NCI-H2029 treated with DMSO at 0.1 percent for 48 hours (cell line): ENCODE measurements at regions not wholly inside any gene's neighbourhood (a gene's known extent, or its start where the extent isn't known, plus 50 kb on each side); places are given as distances from the start of the nearest gene placed in this dataset.
"Not testable (repeated sequence)": the region's sequence is repeated elsewhere in the genome, so short reads cannot be mapped to it uniquely, and the experiment has no call there.

ENCODE experiments used
- DNase-seq: peaks from one replicate; lab custom pipeline; 2025; lab: John Stamatoyannopoulos, UW

DNA sequence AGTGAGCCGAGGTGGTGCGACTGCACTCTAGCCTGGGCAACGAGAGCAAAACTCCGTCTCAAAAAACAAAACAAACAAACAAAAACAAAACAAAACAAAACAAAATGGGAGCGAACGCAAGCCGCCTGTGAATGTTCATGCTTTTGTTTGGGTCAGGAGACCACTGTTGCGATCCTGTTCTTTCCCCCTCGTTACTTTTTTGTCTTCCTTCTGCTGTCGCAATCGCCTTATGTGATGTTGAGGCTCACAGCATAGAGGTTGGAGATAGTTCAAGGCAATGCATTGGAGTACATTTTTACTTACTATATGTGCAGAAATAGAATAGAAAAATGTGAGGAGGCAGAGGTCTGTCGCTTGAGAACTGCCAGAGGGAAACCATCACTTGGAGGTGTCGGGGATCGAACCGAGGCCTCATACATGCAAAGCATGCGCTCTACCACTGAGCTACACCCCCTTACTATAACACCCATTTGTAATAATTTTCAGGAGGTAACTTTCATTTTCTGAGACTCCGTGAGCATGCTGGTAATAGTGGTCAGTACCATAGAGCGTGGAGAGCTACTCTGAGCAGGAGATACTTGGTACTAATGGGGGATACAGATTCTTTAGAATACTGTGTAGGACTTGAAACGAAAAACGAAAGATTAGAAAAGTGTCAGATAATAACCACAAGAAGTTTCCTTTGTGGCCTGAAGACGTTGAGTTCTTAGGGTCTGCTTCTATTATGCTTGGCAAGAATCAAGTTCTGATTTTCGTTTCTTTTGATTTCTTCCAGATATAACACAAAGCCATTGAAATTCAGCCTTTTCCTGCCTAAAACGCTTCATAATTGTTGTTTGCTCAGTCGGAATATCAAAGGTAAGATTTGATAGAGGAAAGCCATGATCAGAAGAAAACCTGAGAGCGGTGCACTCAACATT is 121.1 kb downstream of the TRIM27 start:
- no peak for DNase-seq

DNA sequence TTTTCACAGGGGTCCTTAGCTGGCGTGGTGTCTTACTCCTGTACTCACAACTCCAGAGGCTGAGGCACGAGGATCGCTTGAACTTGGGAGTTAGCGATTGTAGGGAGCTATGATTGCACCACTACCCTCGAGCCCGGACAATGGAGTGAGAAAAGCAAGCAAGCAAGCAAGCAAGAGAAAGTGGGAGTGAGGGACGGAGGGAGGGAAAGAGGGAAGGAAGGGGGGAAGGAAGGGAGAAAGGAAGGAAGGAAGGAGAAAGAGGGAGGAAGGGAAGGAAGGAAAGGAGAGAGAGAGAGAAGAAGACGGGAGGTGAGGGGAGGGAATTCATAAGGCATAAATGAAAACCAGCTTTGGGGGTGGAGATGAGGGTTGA is 120.5 kb downstream of the TRIM27 start:
- no peak for DNase-seq

DNA sequence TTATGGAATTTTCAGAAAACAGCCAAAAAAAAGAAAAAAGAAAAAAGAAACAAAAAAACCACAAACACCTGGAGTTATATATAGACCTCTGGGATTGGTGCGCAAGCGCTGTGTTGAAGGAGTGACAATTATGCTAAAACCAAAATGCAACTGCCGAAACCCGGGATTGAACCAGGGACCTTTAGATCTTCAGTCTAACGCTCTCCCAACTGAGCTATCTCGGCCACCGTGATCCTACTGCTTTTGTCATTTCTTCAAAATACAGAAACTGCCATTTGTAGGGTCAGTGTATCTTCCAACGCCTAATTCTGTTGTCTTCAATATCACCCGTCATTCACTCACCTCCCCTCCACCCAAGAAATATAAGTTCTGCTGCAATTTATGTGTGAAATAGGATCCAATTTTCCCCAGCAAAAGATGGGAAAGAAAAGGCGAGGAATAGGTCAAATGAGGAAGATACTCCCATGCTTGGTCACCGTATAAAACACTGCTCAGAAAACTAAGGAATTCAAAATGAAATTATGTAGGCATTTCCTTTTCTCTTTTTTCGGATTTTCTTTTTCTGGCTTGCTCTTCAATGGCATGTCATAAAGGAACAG is 116.0 kb downstream of the TRIM27 start:
- DNase-seq = no peak

DNA sequence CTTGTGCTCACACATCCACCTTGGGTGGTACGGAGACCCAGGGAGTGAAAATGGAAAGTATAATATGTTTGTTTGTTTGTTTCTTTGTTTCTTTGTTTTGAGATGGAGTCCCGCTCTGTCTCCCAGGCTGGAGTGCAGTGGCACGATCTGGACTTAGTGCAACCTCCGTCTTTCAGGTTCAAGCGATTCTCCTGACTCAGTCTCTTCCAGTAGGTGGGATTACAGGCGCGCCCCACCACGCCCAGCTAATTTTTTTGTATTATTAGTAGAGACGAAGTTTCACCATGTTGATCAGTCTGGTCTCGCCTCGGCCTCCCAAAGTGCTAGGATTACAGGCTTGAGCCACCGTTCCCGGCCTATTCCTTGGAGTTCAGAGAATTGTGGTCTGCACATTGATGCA is 115.4 kb downstream of the TRIM27 start:
- DNase-seq = no peak

DNA sequence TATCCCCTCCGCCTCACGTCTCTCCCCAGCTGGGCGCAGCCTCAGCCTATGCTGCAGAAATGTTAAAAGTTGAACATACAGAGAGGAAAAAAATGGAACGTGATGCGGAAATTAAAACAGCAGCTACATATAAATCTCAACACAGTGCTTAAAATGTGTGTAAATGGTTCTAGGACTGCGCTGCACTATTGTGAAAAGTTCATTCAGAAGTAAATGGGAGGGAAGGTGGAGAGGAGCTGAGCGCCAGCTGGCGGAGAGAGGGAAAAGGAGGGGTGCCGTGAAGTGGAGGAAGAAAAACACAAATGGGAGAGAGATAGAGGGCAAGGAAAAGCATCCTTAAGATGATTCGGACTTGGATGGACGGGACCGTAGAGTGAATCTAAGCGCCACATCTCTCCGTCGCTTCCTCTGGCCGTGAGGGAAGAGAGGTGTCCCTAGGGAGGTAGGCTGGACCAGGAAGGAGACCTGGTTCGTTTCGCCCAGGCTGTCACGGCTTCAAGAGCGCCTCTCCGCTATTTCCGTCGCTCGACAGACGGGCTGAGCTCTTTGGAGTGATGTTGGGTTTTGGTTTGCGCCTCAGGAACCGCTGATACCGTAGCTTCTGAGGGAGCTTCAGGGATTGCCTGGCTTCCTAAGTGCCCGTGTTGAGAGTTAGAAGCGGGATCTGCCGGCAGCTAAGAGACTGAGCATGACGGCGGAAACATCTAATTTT is 113.7 kb downstream of the TRIM27 start:
- no peak for DNase-seq

DNA sequence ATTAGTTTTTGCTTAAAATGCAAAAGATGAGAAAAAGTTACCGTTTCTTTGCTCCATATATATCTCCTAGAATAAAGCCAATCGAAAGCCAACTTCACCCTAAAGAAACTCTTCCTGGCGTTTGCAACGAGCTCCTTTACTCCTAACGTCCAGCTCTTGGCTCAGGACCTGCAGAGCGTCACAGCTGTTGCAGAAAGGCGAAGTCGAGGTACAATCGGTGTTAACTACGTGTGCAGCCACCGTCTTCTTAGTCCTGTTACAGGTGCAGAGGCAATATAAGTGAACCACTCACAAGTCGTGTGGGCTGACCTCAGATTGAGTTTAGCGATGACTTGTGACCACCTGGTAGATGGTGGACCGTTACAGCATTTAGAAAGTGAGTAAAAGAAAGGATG is 113.1 kb downstream of the TRIM27 start:
- no peak for DNase-seq

DNA sequence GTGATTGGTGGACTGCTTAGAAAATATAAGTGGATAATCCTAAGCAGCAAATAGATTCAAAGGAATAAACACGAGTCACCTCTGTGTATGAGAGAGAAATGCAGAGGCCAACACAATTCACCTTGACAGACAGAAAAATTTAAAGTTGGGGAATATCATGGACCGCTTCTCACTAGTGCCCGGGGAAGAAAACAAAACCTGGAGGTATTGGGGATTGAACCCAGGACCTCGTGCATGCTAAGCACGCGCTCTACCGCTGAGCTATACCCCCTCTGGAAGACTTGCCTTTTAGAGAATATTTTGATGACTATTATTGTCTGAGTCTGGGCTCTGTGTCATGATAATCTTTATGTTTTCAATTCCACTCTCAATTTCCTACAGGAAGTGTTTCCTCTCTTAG is 111.9 kb downstream of the TRIM27 start:
- no peak for DNase-seq

DNA sequence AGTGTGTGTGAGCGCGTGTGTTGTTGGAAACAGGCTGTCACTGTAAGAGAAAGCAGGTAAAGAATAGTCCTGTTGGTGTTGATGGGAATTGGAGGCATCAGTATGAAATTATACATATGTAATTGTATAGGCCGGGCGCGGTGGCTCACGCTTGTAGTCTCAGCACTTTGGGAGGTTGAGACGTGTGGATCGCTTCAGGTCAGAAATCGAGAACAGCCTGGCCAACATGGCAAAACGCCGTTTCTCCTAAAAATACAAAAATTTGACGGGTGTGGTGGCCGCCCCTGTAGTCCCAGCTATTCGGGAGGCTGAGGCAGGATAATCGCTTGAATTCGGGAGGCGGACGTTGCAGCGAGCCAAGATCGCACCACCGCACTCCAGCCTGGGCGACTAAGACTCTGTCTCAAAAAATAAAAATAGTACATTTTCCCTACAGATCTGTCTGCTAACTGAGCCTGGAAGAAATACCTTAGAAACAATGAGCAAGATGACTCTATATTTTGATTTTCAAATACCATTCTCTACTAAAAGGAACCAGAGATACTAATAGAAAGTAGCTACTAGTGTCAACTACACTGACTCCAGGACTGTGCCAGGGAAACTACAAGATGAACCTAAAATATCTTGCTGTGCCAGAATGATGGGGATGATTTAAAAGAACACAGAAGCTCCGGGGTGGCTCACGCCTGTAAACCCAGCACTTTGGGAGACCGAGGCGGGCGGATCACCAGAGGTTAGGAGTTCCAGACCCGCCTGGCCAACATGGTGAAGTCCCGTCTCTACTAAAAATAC is 110.8 kb downstream of the TRIM27 start:
- no peak for DNase-seq

DNA sequence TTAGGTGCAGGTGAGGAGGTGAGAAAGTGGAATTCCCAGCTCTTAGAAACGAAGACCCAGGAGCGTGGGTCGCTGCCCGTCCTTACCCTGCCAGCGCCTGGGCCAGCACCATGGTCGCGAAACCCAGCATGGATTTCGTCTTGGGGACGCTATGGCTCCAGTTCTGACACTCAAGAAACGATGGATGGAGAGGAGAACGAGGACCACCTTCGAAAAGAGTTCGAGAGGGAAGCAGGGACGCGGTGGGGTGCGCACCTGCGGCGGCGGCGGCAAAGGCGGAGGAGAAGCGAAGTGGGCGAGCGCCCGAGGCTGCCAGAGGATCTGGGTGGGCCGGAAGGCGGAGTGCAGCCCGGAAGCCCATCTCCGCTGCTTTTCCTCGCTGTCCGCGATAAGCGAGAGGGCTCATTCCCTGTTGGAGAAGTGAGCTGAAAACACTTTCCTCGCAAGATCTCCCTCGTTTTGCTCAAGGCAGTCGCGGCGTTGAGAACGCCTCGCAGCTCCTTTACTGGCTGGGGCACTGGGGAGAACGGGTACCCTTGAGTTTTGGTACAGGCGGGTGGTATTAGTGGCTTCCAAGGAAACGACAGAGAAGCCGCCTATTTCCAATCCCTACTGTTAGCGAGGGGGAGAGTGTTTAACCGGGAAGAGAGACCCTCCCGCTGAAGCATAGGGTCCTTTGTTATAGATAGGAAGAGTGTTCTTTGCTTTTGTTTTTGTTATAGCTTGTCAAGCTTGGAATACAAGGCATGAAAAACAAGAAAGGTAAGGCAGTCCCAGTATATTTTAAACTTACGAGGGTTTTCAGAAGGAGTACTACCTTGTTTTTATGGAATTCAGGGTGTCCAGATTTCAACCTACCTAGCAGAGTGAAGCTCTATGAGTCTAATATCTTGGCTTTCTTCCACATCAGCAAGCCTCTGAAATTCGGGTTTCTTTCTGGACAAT is 109.5 kb downstream of the TRIM27 start:
- no peak for DNase-seq

DNA sequence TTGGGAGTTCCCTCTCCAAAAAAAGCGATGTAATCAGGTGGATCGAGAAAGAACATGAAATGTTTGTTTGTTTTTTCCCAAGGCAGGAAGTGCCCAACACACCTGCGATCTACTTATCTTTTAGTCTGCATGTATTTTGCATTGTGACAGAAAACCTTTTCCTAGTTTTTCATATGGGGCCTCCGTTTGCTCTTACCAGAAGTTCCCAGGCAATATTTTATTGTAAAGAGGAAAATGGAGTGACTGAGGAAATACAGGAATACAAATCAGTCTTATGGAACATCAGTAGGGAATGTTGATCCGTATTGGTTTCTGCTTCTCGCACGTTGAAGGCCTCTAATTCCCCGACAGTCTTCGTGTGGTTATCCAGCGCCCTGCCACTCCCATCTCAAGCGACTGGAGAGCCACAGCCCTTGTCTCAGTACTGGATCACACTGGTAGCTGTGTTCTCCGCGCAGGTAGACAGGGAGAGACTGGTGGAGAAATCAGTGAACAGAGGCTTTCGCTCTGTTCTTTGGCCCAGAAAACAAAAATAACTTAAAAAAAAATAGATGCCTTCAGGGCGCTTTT is 107.4 kb downstream of the TRIM27 start:
- no peak for DNase-seq

DNA sequence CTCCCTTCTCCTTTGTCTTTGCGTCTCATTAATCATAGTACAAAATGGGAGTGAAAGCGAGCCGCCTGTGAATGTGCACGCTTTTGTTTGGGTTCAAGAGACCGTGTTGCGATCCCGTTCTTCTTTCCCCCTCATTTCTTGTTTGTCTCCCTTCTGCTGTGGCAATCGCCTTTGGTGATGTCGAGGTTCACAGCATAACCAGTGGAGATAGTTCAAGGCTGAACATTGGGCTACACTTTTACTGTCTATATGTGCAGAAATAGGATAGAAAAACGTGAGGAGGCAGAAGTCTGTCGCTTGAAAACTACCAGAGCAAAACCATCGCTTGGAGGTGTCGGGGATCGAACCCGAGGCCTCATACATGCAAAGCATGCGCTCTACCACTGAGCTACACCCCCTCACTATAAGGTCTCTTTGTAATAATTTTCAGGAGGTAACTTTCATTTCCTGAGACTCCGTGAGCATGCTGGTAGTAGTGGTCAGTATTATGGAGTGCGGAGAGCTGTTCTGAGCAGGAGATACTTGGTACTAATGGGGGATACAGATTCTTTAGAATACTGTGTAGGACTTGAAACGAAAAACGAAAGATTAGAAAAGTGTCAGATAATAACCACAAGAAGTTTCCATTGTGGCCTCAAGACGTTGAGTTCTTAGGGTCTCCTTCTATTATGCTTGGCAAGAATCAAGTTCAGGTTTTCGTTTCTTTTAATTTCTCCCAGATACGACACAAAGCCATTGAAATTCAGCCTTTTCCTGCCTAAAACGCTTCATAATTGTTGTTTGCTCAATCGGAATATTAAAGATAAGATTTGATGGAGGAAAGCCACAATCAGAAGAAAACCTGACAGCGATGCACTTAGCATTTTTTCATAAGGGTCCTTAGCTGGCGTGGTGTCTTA is 106.6 kb downstream of the TRIM27 start:
- no peak for DNase-seq

DNA sequence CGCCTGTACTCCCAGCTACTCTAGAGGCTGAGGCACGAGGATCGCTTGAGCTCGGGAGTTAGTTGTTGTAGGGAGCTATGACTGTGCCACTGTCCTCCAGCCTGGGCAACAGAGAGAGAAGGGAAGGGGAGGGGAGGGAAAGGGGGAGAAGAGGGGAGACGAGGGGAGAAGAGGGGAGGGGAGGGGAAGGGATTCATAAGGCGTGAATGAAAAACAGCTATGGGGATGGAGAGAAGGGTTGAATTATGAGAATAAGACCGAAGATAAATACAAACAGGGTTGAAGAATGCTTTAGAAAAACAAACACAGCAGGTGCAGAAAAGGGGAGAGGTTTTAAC is 106.0 kb downstream of the TRIM27 start:
- DNase-seq = no peak

DNA sequence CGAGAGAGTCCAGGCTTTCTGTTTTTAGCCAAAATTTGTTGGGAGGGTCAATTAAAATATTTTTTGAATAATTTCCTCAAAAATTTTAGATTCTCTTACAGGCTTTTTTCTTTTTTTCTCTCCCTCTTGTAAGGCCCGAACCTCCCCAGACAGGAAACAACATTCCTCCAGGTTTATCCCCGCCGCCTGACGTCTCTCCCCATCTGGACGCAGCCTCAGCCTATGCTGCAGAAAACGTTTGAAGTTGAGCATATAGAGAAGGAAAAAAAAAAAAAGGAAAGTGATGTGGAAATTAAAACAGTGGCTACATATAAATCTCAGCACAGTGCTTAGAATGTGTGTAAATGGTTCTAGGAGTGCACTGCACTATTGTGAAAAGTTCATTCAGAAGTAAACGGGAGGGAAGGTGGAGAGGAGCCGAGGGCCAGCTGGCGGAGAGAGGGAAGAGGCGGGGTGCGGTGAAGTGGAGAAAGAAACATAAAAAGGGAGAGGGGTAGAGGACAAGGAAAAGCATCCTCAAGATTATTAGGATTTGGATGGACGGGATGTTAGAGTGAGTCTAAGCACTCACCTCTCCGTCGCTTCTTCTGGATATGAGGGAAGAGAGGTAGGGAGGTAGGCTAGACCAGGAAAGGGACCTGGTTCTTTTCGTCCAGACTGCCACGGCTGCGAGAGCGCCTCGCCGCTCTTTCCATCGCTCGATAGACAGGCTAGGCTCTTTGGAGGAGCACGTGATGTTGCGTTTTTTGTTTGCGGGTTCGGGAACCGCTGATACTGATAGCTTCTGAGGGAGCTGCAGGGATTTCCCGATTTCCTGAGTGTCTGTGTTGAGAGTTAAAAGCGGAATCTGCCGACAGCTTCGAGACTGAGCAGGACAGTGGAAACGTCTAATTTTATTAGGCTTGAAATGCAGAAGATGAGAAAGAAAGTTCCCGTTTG is 98.7 kb downstream of the TRIM27 start:
- no peak for DNase-seq

DNA sequence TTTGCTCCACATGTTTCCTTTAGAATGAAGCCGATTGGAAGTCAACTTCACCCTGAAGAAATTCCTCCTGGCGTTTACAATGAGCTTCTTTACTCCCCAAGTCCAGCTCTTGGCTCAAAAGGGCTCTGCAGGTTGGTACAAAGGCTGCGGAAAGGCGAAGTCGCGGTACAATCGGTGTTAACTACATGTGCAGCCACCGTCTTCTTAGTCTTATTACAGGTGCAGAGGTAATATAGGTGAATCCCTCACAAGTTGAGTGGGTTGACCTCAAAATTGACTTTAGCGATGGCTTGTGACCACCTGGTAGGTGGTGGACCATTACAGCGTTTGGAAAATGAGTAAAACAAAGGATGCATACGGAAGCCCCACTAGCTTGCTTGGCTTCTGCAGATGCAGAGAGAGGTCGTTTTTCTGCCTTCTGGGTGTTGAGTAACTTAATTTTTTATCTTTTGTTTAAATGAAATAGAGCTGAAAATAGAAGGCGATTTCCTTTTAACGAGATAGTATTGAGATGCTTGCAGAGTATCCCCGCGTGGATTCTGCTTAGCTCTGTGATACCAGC is 98.0 kb downstream of the TRIM27 start:
- DNase-seq = no peak

DNA sequence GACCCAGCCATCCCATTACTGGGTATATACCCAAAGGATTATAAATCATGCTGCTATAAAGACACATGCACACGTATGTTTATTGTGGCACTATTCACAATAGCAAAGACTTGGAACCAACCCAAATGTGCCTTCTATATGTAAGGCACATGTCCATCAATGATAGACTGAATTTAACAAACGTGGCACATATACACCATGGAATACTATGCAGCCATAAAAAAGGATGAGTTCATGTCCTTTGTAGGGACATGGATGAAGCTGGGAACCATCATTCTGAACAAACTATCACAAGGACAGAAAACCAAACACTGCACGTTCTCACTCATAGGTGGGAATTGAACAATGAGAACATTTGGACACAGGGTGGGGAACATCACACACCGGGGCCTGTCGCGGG is 92.1 kb downstream of the TRIM27 start:
- DNase-seq = not testable (repeated sequence)

DNA sequence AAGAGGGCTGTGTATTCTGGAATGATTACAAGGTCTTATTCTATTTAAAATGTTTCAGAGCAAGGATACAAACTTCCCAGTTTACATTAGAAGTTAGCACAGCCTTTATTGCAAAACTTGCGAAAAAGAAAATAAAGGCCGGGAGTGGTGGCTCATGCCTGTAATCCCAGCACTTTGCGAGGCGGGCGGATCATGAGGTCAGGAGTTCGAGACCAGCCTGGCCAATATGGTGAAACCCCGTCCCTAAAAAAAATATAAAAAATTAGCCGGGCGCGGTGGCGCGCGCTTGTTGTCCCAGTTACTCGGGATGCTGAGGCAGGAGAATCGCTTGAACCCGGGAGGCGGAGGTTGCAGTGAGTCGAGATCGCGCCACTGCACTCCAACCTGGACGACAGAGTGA is 87.1 kb downstream of the TRIM27 start:
- DNase-seq = not testable (repeated sequence)

DNA sequence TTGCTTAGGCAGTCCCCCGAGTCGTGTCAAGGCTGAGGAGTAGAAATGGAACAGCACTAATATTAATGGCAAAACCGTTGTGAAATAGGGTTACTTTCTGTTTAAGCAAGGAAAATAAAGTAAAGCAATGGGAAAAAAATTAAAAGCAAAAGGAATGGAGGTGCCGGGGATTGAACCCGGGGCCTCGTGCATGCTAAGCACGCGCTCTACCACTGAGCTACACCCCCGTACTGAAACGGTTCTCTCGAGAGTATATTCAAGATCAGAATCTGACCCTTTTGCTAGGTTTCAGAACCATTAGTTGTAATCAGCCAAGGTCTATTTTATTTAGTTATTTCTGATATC is 85.5 kb downstream of the TRIM27 start:
- DNase-seq = no peak

DNA sequence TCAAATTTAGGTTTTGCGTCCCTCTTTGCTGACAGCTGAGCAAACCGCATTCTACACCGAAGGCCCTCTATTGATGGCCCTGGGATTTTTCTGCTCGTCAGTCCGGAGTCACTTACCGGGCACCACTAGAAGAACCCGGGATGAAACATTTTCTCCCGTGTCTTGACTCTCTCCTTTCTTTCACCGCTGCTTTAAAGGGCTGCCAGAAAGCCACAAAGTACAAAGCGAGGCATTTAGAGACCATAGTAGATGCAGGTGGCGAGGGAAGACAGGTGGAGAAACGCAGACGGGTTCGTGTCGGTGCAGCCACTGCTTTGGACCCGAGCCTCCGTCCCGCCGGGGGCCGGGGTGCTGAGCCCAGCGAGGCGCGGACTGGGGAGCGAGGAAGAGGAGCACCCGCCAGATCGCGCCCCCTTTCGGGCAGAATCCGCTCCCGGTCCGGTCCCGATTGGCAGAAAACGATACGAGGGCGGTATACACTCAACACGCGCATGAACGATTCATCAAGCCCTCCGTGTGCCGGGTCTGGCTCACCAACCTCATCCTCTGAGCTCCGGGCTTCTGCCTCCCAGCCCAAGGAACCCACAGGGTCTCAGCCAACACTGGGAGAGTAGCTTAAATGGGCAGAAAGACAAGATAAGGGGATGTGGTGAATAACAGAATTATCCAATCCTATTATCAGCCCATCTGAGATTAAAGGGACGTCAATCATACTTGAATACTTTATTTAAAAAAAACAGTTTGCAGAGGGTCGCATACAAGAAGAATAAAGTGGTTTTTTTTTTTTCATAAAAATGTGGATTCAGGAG is 84.9 kb downstream of the TRIM27 start:
- DNase-seq = peak; percentile 64
